PC-9 (cell line): ENCODE measurements at regions not wholly inside any gene's neighbourhood (a gene's known extent, or its start where the extent isn't known, plus 50 kb on each side); places are given as distances from the start of the nearest gene placed in this dataset.

Experiments used
- BruUV-seq: library from RNA; stranded (reverse); fragments of 400-500 nt; replicated peaks from 2 replicates; lab custom pipeline; 2021; lab: Mats Ljungman, UMichigan
- CTCF ChIA-PET: fragments of 300-600 bp; sonication (Branson Sonifier 250); formaldehyde crosslinking; loops from one replicate; lab custom pipeline; 2022; ENCODE audit warnings: antibody characterized with exemption; lab: Charles Lee
- POLR2A ChIA-PET: fragments of 300-600 bp; sonication (Branson Sonifier 250); formaldehyde crosslinking; loops from one replicate; lab custom pipeline; 2022; ENCODE audit warnings: antibody characterized with exemption; ENCODE audit not compliant: unreplicated experiment; lab: Charles Lee
- DNase-seq, 2 experiments: peaks; one replicate each; pipeline versions ENCODE4 v3.0.0 to v3.0.0-alpha.2; 2015 to 2022; ENCODE audit warnings: mixed read lengths in 1 of 2
- H2AFZ ChIP-seq: fragments of 200-600 bp; sonication (generic); 2 replicates; pipeline ENCODE4 v1.8.1; 2017; ENCODE audit warnings: antibody characterized with exemption
- H3F3A ChIP-seq: fragments of 200-600 bp; sonication (generic); 2 replicates; pipeline ENCODE4 v1.8.1; 2017; ENCODE audit warnings: antibody characterized with exemption, mild to moderate bottlenecking, low read depth; ENCODE audit not compliant: insufficient read depth
- H3K27ac ChIP-seq: fragments of 200-600 bp; sonication (generic); 2 replicates; pipeline ENCODE4 v1.6.1; 2016; ENCODE audit warnings: mixed run types
- H3K27me3 ChIP-seq: fragments of 200-600 bp; sonication (generic); 2 replicates; pipeline ENCODE4 v1.6.1; 2016; ENCODE audit warnings: low read depth, mixed run types; ENCODE audit not compliant: insufficient read depth
- H3K36me3 ChIP-seq: fragments of 200-600 bp; sonication (generic); 2 replicates; pipeline ENCODE4 v1.6.1; 2016; ENCODE audit warnings: low read depth, mixed run types
- H3K4me1 ChIP-seq: fragments of 200-600 bp; sonication (generic); replicated peaks from 2 replicates; pipeline ENCODE4 v1.6.1; 2016; ENCODE audit warnings: mixed run types; ENCODE audit not compliant: insufficient read depth
- H3K4me2 ChIP-seq: fragments of 200-600 bp; sonication (generic); 2 replicates; pipeline ENCODE4 v1.6.1; 2017; ENCODE audit warnings: mixed run types
- H3K4me3 ChIP-seq: fragments of 200-600 bp; sonication (generic); 2 replicates; pipeline ENCODE4 v1.6.1; 2016; ENCODE audit warnings: mixed run types
- H3K79me2 ChIP-seq: fragments of 200-600 bp; sonication (generic); 2 replicates; pipeline ENCODE4 v1.6.1; 2017; ENCODE audit warnings: low read depth, mixed run types
- H3K9me2 ChIP-seq: fragments of 200-600 bp; sonication (generic); 2 replicates; pipeline ENCODE4 v1.8.1; 2017; ENCODE audit warnings: mild to moderate bottlenecking; ENCODE audit not compliant: insufficient read depth
- H3K9me3 ChIP-seq: fragments of 200-600 bp; sonication (generic); 2 replicates; pipeline ENCODE4 v1.8.1; 2016; ENCODE audit warnings: low read depth; ENCODE audit not compliant: insufficient read depth
- H4K20me1 ChIP-seq: fragments of 200-600 bp; sonication (generic); 2 replicates; pipeline ENCODE4 v1.8.1; 2017; ENCODE audit not compliant: insufficient read depth
- EZH2 ChIP-seq: fragments of 200-600 bp; sonication (generic); IDR thresholded peaks from 2 replicates; pipeline ENCODE4 v1.8.0; 2017; ENCODE audit warnings: antibody characterized with exemption, low read depth
- intact Hi-C: fragments of 100-400 bp; cut with micrococcal nuclease; formaldehyde crosslinking; loops from one replicate; pipeline ENCODE4 v1.10.0; 2022; ENCODE audit not compliant: unreplicated experiment
- TF ChIP-seq, protein P1 (sequence below): fragments of 200-600 bp; sonication (generic); conservative IDR thresholded peaks from 2 replicates; pipeline ENCODE4 v1.6.1; 2017; ENCODE audit warnings: mixed run types, antibody characterized with exemption, mild to moderate bottlenecking, moderate library complexity

- intact Hi-C loops = no loop called here
- CTCF ChIA-PET = no interaction called here
- Histone ChIP-seq H3F3A (no peaks in the 10 kb centered on the region), H3K79me2 (no peaks in the 10 kb centered on the region), H3K9me3 (no peaks in the 10 kb centered on the region), H3K4me3 (no peak overlapping the region), H3K36me3 (no peaks in the 10 kb centered on the region), H4K20me1 (no peaks in the 10 kb centered on the region), H3K4me1 (no peaks in the 10 kb centered on the region), H2AFZ (no peak overlapping the region), H3K4me2 (no peak overlapping the region), H3K27me3 (no peaks in the 10 kb centered on the region), H3K27ac (no peak overlapping the region), H3K9me2 (no peaks in the 10 kb centered on the region)
- POLR2A ChIA-PET = no interaction called here
- DNase-seq = no peak
- BruUV-seq = no TSS peak
- TF ChIP-seq EZH2 = no peak
- TF ChIP-seq, protein P1, sequence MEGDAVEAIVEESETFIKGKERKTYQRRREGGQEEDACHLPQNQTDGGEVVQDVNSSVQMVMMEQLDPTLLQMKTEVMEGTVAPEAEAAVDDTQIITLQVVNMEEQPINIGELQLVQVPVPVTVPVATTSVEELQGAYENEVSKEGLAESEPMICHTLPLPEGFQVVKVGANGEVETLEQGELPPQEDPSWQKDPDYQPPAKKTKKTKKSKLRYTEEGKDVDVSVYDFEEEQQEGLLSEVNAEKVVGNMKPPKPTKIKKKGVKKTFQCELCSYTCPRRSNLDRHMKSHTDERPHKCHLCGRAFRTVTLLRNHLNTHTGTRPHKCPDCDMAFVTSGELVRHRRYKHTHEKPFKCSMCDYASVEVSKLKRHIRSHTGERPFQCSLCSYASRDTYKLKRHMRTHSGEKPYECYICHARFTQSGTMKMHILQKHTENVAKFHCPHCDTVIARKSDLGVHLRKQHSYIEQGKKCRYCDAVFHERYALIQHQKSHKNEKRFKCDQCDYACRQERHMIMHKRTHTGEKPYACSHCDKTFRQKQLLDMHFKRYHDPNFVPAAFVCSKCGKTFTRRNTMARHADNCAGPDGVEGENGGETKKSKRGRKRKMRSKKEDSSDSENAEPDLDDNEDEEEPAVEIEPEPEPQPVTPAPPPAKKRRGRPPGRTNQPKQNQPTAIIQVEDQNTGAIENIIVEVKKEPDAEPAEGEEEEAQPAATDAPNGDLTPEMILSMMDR = no peak
These were observed 807.8 kb downstream of the DSC3 start for GRCh38 chr18:30234755-30235154.

DNA sequence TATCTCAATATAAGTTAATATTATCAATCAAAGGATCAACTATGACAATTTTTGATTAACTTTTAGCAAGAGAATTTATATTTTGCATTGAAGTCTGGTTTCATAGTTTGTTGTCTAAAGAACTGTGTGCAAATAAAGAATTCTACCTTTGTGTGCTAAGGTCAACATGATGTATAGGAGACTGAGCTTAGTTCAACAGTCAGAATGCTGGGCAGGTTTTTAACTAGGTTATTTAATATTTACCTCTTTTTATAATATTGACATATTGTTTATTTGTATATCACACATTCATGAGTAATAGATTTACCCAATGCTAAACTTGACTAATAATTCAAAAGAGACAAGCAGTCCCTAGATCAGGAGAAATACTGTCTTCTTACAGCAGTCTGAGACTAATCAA, 831.4 kb downstream of the DSC3 start:
- Histone ChIP-seq H3K27ac (no peak overlapping the region), H3K36me3 (no peaks in the 10 kb centered on the region), H3K79me2 (no peaks in the 10 kb centered on the region), H3K4me1 (no peaks in the 10 kb centered on the region), H3K27me3 (no peaks in the 10 kb centered on the region), H3F3A (no peaks in the 10 kb centered on the region), H4K20me1 (no peaks in the 10 kb centered on the region), H3K9me2 (no peaks in the 10 kb centered on the region), H3K4me2 (no peak overlapping the region), H3K9me3 (no peaks in the 10 kb centered on the region), H3K4me3 (no peak overlapping the region), H2AFZ (no peak overlapping the region)
- no TSS peak for BruUV-seq
- intact Hi-C loops = no loop called here
- no peak for TF ChIP-seq EZH2
- TF ChIP-seq, protein P1 = no peak
- CTCF ChIA-PET = no interaction called here
- POLR2A ChIA-PET = no interaction called here
- DNase-seq = no peak

DNA sequence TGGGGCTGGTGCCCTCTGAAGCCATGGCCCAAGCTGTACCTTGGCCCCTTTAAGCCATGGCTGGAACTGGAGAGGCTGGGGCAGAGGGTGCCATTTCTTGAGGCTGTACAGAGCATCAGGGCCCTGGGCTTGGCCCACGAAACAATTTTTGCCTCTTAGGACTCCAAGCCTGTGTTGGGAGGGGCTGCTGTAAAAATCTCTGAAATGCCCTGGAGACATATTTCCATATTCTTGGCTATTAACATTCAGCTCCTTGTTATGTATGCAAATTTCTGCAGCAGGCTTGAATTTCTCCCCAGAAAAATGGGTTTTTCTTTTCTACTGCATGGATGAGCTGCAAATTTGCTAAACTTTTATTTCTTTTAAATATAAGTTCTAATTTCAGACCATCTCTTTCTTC, 834.0 kb downstream of the DSC3 start:
- Histone ChIP-seq H2AFZ (no peak overlapping the region), H3K4me3 (no peak overlapping the region)
- no TSS peak for BruUV-seq

More for the DNA sequence above, 834.0 kb downstream of the DSC3 start:
- ChIA-PET POLR2A (no interaction called here), CTCF (no interaction called here)
- Histone ChIP-seq H3K9me3 (no peaks in the 10 kb centered on the region), H4K20me1 (no peaks in the 10 kb centered on the region), H3K4me1 (no peaks in the 10 kb centered on the region), H3K27me3 (no peaks in the 10 kb centered on the region), H3K79me2 (no peaks in the 10 kb centered on the region), H3K36me3 (no peaks in the 10 kb centered on the region), H3F3A (no peaks in the 10 kb centered on the region), H3K4me2 (no peak overlapping the region), H3K9me2 (no peaks in the 10 kb centered on the region), H3K27ac (no peak overlapping the region)
- intact Hi-C loops = no loop called here
- DNase-seq = no peak
- TF ChIP-seq, protein P1 = no peak
- TF ChIP-seq EZH2 = no peak
